ENCODE measurements at regions not wholly inside any gene's neighbourhood (a gene's known extent, or its start where the extent isn't known, plus 50 kb on each side); places are given as distances from the start of the nearest gene placed in this dataset.

- Histone ChIP-seq H3K27me3 (no peaks in the 10 kb centered on the region), H3K27ac (no peak overlapping the region), H3K9me3 (no peaks in the 10 kb centered on the region), H3K4me3 (no peak overlapping the region), H3K36me3 (no peaks in the 10 kb centered on the region), H3K4me1 (no peaks in the 10 kb centered on the region)
- no peak for TF ChIP-seq CTCF (IDR thresholded peaks at IDR 0.05)
- intact Hi-C loops (cut with DNase I): no loop called here
- no peak for DNase-seq
- ATAC-seq: no peak
These were observed 731.2 kb upstream of the PCDH9 start for GRCh38 chr13:67961331-67961730.

- no peaks in the 10 kb centered on the region for H3K9me3 ChIP-seq
- intact Hi-C loops (cut with DNase I): no loop called here
- H3K4me3 ChIP-seq: no peak overlapping the region
- ATAC-seq (no peak), DNase-seq (no peak)
- no peak overlapping the region for H3K27ac ChIP-seq
- no peaks in the 10 kb centered on the region for H3K4me1 ChIP-seq
- TF ChIP-seq CTCF (IDR thresholded peaks at IDR 0.05): no peak
- no peaks in the 10 kb centered on the region for H3K27me3 ChIP-seq
- H3K36me3 ChIP-seq: no peaks in the 10 kb centered on the region
These were observed 721.3 kb upstream of the PCDH9 start for GRCh38 chr13:67951431-67951830.

- Histone ChIP-seq H3K27me3 (no peaks in the 10 kb centered on the region), H3K4me3 (no peak overlapping the region), H3K27ac (no peak overlapping the region), H3K36me3 (no peaks in the 10 kb centered on the region), H3K9me3 (no peaks in the 10 kb centered on the region), H3K4me1 (no peaks in the 10 kb centered on the region)
- intact Hi-C loops (cut with DNase I): no loop called here
- ATAC-seq (no peak), DNase-seq (no peak)
- no peak for TF ChIP-seq CTCF (IDR thresholded peaks at IDR 0.05)
These were observed 720.5 kb upstream of the PCDH9 start for GRCh38 chr13:67950603-67951002.

GRCh38 chr13:67946131-67946530 lies 716.0 kb upstream of the PCDH9 start:
- Histone ChIP-seq H3K4me1 (no peaks in the 10 kb centered on the region), H3K9me3 (no peaks in the 10 kb centered on the region), H3K36me3 (no peaks in the 10 kb centered on the region), H3K27ac (no peak overlapping the region), H3K4me3 (no peak overlapping the region), H3K27me3 (no peaks in the 10 kb centered on the region)
- intact Hi-C loops (cut with DNase I): no loop called here
- DNase-seq: no peak
- TF ChIP-seq CTCF (IDR thresholded peaks at IDR 0.05): no peak
- ATAC-seq: no peak

GRCh38 chr13:67943116-67943515 lies 713.0 kb upstream of the PCDH9 start:
- no peak for DNase-seq
- Histone ChIP-seq H3K4me3 (no peak overlapping the region), H3K27ac (no peak overlapping the region), H3K4me1 (no peaks in the 10 kb centered on the region), H3K27me3 (no peaks in the 10 kb centered on the region), H3K36me3 (no peaks in the 10 kb centered on the region), H3K9me3 (no peaks in the 10 kb centered on the region)
- no peak for TF ChIP-seq CTCF (IDR thresholded peaks at IDR 0.05)
- no peak for ATAC-seq
- intact Hi-C loops (cut with DNase I): no loop called here

GRCh38 chr13:67935626-67936025 lies 705.5 kb upstream of the PCDH9 start:
- H3K9me3 ChIP-seq: no peaks in the 10 kb centered on the region
- DNase-seq (no peak), ATAC-seq (no peak)
- no peaks in the 10 kb centered on the region for H3K4me1 ChIP-seq
- H3K36me3 ChIP-seq: no peaks in the 10 kb centered on the region
- TF ChIP-seq CTCF (IDR thresholded peaks at IDR 0.05): no peak
- no peak overlapping the region for H3K27ac ChIP-seq
- no peaks in the 10 kb centered on the region for H3K27me3 ChIP-seq
- H3K4me3 ChIP-seq: no peak overlapping the region
- intact Hi-C loops (cut with DNase I): no loop called here
